GM13976 (cell line): ENCODE measurements at regions not wholly inside any gene's neighbourhood (a gene's known extent, or its start where the extent isn't known, plus 50 kb on each side); places are given as distances from the start of the nearest gene placed in this dataset.

ENCODE experiments used
- DNase-seq: peaks from one replicate; pipeline ENCODE4 v3.0.0; 2012; ENCODE audit warnings: low spot score
- in situ Hi-C: fragments of 300-500 bp; cut with MboI; formaldehyde crosslinking; loops from one replicate; pipeline ENCODE4 v1.12.0; 2022; ENCODE audit warnings: low sequenced_read_pairs, mixed read lengths, inconsistent platforms; ENCODE audit not compliant: unreplicated experiment
- TF ChIP-seq, protein P1 (sequence below): IDR thresholded peaks from 2 replicates; pipeline ENCODE4 v1.5.1; 2012; ENCODE audit warnings: borderline replicate concordance, mild to moderate bottlenecking; ENCODE audit not compliant: insufficient read depth; ENCODE audit errors: extremely low read depth, missing control alignments, control extremely low read depth

DNA sequence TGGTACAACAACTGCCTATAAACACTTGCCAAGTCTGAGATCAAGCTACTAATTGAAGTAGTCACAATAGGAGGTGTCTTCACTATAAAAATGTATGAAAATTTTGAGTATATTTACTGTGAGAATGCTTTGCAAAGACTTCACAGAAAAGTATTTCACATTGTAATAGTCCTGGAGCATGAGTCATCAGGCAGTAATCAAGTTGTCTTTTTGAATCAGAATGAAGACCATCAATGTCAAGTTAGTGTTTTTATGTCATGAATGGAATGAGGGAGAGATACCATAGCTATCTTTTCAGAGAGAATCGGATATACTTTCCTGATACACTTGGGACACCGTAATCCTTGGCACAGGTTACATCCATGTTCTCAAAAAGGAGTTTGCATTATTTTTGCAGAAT is 466.9 kb upstream of the ARRDC3 start:
- in situ Hi-C loops: no loop called here
- DNase-seq: no peak
- TF ChIP-seq, protein P1, sequence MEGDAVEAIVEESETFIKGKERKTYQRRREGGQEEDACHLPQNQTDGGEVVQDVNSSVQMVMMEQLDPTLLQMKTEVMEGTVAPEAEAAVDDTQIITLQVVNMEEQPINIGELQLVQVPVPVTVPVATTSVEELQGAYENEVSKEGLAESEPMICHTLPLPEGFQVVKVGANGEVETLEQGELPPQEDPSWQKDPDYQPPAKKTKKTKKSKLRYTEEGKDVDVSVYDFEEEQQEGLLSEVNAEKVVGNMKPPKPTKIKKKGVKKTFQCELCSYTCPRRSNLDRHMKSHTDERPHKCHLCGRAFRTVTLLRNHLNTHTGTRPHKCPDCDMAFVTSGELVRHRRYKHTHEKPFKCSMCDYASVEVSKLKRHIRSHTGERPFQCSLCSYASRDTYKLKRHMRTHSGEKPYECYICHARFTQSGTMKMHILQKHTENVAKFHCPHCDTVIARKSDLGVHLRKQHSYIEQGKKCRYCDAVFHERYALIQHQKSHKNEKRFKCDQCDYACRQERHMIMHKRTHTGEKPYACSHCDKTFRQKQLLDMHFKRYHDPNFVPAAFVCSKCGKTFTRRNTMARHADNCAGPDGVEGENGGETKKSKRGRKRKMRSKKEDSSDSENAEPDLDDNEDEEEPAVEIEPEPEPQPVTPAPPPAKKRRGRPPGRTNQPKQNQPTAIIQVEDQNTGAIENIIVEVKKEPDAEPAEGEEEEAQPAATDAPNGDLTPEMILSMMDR: no peak

DNA sequence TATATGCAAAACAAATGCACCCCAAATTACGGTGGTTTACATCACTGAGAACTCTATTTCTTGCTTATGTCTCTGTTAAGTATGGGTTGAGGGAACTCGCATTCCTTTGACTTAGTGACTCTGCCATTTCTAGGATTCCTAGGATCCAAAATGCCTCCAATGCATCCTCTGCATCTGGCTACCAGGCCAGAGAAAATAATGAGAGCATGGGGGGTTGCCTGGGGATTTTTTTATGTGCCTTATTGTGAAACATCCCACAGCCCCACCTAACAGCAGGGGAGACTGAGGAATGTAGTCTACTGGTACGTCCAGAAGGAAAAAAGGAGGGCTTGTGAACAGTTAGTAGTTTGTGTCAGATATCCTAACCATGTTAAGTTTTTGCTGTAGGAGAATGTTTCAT is 466.0 kb upstream of the ARRDC3 start:
- DNase-seq: no peak
- TF ChIP-seq, protein P1: no peak
- in situ Hi-C loops: no loop called here

DNA sequence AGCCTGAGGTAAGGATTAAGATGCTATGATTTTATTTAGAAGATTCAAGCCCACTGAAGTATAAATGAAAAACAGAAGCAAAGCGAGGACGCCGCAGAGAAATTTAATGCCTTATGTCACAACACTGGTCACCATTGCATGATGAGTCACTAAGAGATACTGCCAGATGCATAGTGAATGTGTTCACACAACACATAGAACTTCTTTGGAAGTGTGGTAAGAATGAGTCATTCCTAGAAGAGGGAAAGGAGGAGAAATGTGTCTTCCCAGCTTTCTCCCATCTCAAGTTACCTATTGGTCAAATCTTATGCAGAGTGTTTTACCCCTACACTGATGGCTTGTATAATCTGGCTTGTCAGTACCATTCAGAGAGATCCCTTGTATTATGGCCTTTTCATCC is 465.3 kb upstream of the ARRDC3 start:
- in situ Hi-C loops: no loop called here
- DNase-seq: no peak
- TF ChIP-seq, protein P1: no peak

DNA sequence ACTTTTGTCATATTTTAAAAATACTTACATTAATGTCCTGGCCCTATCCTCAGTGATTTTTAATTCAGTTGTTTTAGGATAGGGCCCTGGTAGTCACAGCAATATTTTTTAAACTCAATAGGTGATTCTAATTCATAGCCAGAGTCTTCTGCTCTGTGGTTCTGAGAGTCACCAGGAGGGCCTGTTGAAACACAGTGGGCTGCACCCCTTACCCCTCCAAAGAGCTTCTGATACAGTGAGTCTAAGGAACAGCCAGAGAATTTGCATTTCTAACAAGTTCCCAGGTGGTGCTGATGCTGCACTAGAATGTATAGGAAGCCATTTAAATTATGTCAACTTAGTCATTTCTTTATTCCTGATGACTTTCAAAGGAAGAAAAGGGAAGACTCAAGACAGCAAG is 458.3 kb upstream of the ARRDC3 start:
- in situ Hi-C loops: no loop called here
- no peak for DNase-seq
- TF ChIP-seq, protein P1: no peak

DNA sequence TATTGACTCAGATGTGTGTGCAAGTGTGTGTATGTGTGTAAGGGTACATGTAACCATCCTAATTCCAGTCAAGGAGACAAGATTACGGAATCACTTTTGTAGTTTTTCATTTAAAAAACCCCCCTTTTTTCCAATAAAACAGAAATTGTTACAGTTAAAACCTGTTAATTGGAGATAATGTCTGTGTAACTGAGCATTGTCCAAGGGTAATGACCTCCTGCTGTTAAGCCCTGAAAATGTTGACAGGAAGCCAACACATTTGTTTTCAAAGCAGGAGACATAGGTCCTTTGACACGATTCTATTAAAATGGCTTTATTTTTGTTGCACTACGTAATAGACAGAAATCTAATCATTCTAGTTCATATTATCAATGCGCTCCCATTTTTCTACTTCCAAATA is 457.3 kb upstream of the ARRDC3 start:
- in situ Hi-C loops: no loop called here
- TF ChIP-seq, protein P1: no peak
- DNase-seq: no peak

DNA sequence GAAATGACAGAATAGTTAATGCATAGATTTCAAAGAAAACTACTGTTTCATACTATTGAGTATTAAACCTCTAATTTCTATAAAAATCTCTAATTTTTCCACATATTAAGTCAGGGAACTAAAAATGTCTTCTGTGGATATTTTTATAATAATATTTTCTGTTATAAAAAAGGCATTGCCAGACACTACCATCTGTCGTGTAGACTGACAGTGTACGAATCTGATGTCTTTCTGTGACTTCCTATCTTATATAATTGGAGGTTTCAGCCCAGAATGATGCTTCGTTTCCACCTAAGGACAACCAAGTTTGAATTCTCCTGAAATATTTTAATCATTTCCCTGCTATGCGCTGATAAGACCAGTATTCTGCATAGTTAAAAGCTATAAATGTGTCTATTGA is 456.6 kb upstream of the ARRDC3 start:
- TF ChIP-seq, protein P1: no peak
- in situ Hi-C loops: no loop called here
- DNase-seq: no peak

DNA sequence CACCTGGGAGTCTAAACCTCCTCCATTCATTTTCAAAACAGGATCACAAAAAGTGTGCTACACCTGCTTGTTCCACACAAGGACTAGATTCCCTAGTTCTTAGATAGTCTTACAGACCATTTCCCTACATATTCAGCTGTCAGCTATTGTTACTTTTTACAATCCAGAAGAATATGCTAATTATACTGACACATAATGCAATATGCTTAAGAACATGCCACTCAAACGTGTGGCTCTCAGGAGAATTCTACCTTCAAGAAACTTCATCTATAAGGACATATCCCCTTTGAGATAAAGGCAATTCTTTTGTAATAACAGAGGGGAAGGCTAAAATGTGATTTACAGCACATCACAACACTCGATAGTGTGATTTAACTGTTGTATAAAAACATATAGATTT is 456.1 kb upstream of the ARRDC3 start:
- DNase-seq: no peak
- in situ Hi-C loops: no loop called here
- TF ChIP-seq, protein P1: no peak
